B cell (primary cell): ENCODE measurements at regions not wholly inside any gene's neighbourhood (a gene's known extent, or its start where the extent isn't known, plus 50 kb on each side); places are given as distances from the start of the nearest gene placed in this dataset.

Experiments used
- ATAC-seq: fragments of 200-7000 bp; cut with Tn5 transposase; one replicate; pipeline ENCODE4 v1.10.0; 2021; ENCODE audit warnings: low read depth, mild to moderate bottlenecking, moderate number of reproducible peaks, moderate library complexity
- CTCF ChIA-PET: fragments of 350-600 bp; sonication (Branson Sonifier 250); formaldehyde crosslinking; loops from one replicate; lab custom pipeline; 2021; ENCODE audit warnings: antibody characterized with exemption, inconsistent platforms; lab: Charles Lee
- POLR2A ChIA-PET: fragments of 350-600 bp; sonication (Branson Sonifier 250); formaldehyde crosslinking; loops from one replicate; lab custom pipeline; 2021; ENCODE audit warnings: antibody characterized with exemption; lab: Charles Lee
- DNase-seq: peaks from one replicate; pipeline ENCODE4 v3.0.0; 2013
- H2AFZ ChIP-seq: 2 replicates; pipeline ENCODE4 v1.6.1; 2012; ENCODE audit warnings: mild to moderate bottlenecking, low read depth, low read length; ENCODE audit not compliant: insufficient read depth, poor library complexity, severe bottlenecking
- H3K27ac ChIP-seq, 2 donors: 1 replicate in 1 of 2; 2 replicates in 1 of 2; pipeline ENCODE4 v1.5.1; 2012 to 2013; ENCODE audit warnings: low read length in 2 of 2, mild to moderate bottlenecking in 2 of 2, moderate library complexity in 1 of 2
- H3K27me3 ChIP-seq, 4 experiments: fragments of 200-600 bp in 1 of 4; sonication (generic) in 1 of 4; replicated peaks in 1 of 4; 1 replicate in 2 of 4; 2 replicates in 2 of 4; pipeline versions ENCODE4 v1.6.1 to v1.7.0; 2013 to 2016; ENCODE audit warnings: low read length in 3 of 4, mild to moderate bottlenecking in 2 of 4, mixed read lengths in 1 of 4, moderate library complexity in 1 of 4; ENCODE audit not compliant: insufficient read depth in 4 of 4, control insufficient read depth in 3 of 4; ENCODE audit errors: control extremely low read depth in 1 of 4
- H3K36me3 ChIP-seq, 2 experiments: replicated peaks in 1 of 2; 1 replicate in 1 of 2; 2 replicates in 1 of 2; pipeline versions ENCODE4 v1.6.1 to v1.7.1; 2013; ENCODE audit warnings: low read length in 1 of 2; ENCODE audit not compliant: insufficient read depth in 2 of 2, control insufficient read depth in 1 of 2; ENCODE audit errors: control extremely low read depth in 1 of 2, extremely low read depth in 1 of 2
- H3K4me1 ChIP-seq, 2 donors: fragments of 200-600 bp in 1 of 2; sonication (generic) in 1 of 2; 1 replicate in 1 of 2; 2 replicates in 1 of 2; pipeline versions ENCODE4 v1.5.1 to v1.6.1; 2013 to 2017; ENCODE audit warnings: low read length in 2 of 2; ENCODE audit not compliant: control insufficient read depth in 2 of 2, insufficient read depth in 2 of 2
- H3K4me2 ChIP-seq: replicated peaks from 2 replicates; pipeline ENCODE3; 2012; ENCODE audit warnings: mild to moderate bottlenecking, low read depth, low read length; ENCODE audit not compliant: poor library complexity, severe bottlenecking
- H3K4me3 ChIP-seq, 5 experiments: fragments of 200-600 bp in 1 of 5; sonication (generic) in 1 of 5; 1 replicate in 3 of 5; 2 replicates in 2 of 5; pipeline versions ENCODE4 v1.5.1 to v1.7.0; 2011 to 2016; ENCODE audit warnings: low read length in 4 of 5, mild to moderate bottlenecking in 4 of 5, low read depth in 2 of 5, control low read depth in 1 of 5, moderate library complexity in 1 of 5; ENCODE audit not compliant: insufficient read depth in 1 of 5; ENCODE audit errors: control extremely low read depth in 1 of 5, extremely low read depth in 1 of 5
- H3K79me2 ChIP-seq: fragments of 200-600 bp; sonication (generic); one replicate; pipeline ENCODE4 v1.6.0; 2016; ENCODE audit warnings: low read length; ENCODE audit not compliant: control insufficient read depth, insufficient read depth
- H3K9ac ChIP-seq: fragments of 200-600 bp; sonication (generic); 2 replicates; pipeline ENCODE4 v1.6.1; 2017; ENCODE audit warnings: mild to moderate bottlenecking, low read length, moderate library complexity
- H3K9me3 ChIP-seq, 3 donors: one replicate each; pipeline versions ENCODE4 v1.6.1 to v1.7.1; 2013; ENCODE audit warnings: low read length in 2 of 3; ENCODE audit not compliant: control insufficient read depth in 2 of 3, insufficient read depth in 1 of 3; ENCODE audit errors: control extremely low read depth in 1 of 3
- H4K20me1 ChIP-seq: 2 replicates; pipeline ENCODE4 v1.6.0; 2012; ENCODE audit warnings: mild to moderate bottlenecking, low read length; ENCODE audit not compliant: insufficient read depth, control insufficient read depth, poor library complexity, severe bottlenecking
- H3K27ac Mint-ChIP-seq: one replicate; pipeline ENCODE4 v1.8.0; 2021; ENCODE audit warnings: mixed read lengths
- H3K27me3 Mint-ChIP-seq: one replicate; pipeline ENCODE4 v1.8.0; 2021; ENCODE audit warnings: mixed read lengths
- H3K4me1 Mint-ChIP-seq: one replicate; pipeline ENCODE4 v1.8.0; 2021; ENCODE audit warnings: mixed read lengths
- H3K4me3 Mint-ChIP-seq: one replicate; pipeline ENCODE4 v1.8.0; 2021; ENCODE audit warnings: mixed read lengths
- H3K9me3 Mint-ChIP-seq: one replicate; pipeline ENCODE4 v1.8.0; 2022; ENCODE audit warnings: mixed read lengths; ENCODE audit not compliant: insufficient read depth
- EZH2 ChIP-seq: IDR thresholded peaks from 2 replicates; pipeline ENCODE4 v1.6.1; 2012; ENCODE audit warnings: borderline replicate concordance, low read depth, mild to moderate bottlenecking, moderate library complexity, low read length; ENCODE audit not compliant: insufficient read depth, poor library complexity, severe bottlenecking
- WGBS: methylation state at CpG from one replicate; pipeline ENCODE4 v1.1.5; 2013; ENCODE audit warnings: missing lambda C conversion rate; ENCODE audit not compliant: insufficient coverage; 5-methylcytosine and 5-hydroxymethylcytosine counted together
- intact Hi-C: fragments of 100-400 bp; cut with micrococcal nuclease; formaldehyde crosslinking; loops from one replicate; pipeline ENCODE4 v1.10.0; 2022
- TF ChIP-seq, protein P1 (sequence below): fragments of 200-600 bp; IDR thresholded peaks from one replicate; pipeline ENCODE4 v1.8.0; 2022; ENCODE audit warnings: antibody characterized with exemption, mild to moderate bottlenecking

DNA sequence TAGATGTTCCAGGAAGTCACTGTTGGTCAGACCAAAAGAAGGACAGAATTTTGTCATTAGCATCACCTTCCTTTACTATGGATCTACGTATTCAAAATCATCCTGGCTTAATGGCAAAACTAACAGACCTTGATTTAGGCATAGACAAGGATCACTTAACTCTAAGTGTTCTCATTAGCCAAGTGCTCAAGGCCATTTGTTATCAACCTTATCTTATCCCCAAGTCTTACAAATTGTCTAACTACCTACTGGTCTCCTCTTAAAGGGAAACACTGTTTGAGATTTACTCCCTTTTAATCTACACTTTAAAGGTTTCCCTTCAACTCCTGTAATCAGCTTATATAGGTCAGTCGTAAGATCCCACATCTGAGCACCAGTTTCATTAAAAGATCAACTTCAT lies 1197.5 kb upstream of the C9orf72 start:
- WGBS, result 80% methylated on average over 1 of the region's 2 CpGs
- H3K79me2 ChIP-seq, result no peaks in the 10 kb centered on the region
- no peaks in the 10 kb centered on the region for H3K36me3 ChIP-seq
- H3K4me3 ChIP-seq, result no peak overlapping the region
- H3K9me3 ChIP-seq, result no peaks in the 10 kb centered on the region
- H3K9ac ChIP-seq, result no peak overlapping the region
- H3K4me3 Mint-ChIP-seq, result no peak overlapping the region
- intact Hi-C loops, result no loop called here
- H4K20me1 ChIP-seq, result no peaks in the 10 kb centered on the region
- ATAC-seq, result no peak
- no peak for DNase-seq
- H3K9me3 Mint-ChIP-seq, result no peaks in the 10 kb centered on the region
- H3K27me3 Mint-ChIP-seq, result no peaks in the 10 kb centered on the region
- no peak for TF ChIP-seq EZH2
- TF ChIP-seq, protein P1, sequence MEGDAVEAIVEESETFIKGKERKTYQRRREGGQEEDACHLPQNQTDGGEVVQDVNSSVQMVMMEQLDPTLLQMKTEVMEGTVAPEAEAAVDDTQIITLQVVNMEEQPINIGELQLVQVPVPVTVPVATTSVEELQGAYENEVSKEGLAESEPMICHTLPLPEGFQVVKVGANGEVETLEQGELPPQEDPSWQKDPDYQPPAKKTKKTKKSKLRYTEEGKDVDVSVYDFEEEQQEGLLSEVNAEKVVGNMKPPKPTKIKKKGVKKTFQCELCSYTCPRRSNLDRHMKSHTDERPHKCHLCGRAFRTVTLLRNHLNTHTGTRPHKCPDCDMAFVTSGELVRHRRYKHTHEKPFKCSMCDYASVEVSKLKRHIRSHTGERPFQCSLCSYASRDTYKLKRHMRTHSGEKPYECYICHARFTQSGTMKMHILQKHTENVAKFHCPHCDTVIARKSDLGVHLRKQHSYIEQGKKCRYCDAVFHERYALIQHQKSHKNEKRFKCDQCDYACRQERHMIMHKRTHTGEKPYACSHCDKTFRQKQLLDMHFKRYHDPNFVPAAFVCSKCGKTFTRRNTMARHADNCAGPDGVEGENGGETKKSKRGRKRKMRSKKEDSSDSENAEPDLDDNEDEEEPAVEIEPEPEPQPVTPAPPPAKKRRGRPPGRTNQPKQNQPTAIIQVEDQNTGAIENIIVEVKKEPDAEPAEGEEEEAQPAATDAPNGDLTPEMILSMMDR, result no peak
- H3K4me1 ChIP-seq, result no peaks in the 10 kb centered on the region
- no peak overlapping the region for H2AFZ ChIP-seq
- no peak overlapping the region for H3K27ac Mint-ChIP-seq
- ChIA-PET POLR2A (interaction anchor here (0.6 kb wide), 1 partner anchor 710 kb away, joined by 3 read pairs; no protein-coding TSS in a partner anchor), CTCF (no interaction called here)
- no peaks in the 10 kb centered on the region for H3K27me3 ChIP-seq
- H3K4me2 ChIP-seq, result no peak overlapping the region
- H3K27ac ChIP-seq, result no peak overlapping the region
- H3K4me1 Mint-ChIP-seq, result no peaks in the 10 kb centered on the region

- Histone ChIP-seq H3K9me3 (no peaks in the 10 kb centered on the region), H2AFZ (no peak overlapping the region), H3K36me3 (no peaks in the 10 kb centered on the region), H3K79me2 (no peaks in the 10 kb centered on the region), H3K27me3 (no peaks in the 10 kb centered on the region), H3K4me1 (no peaks in the 10 kb centered on the region), H3K4me2 (no peak overlapping the region), H3K27ac (no peak overlapping the region), H4K20me1 (no peaks in the 10 kb centered on the region), H3K4me3 (no peak overlapping the region), H3K9ac (no peak overlapping the region)
- Mint-ChIP-seq H3K27me3 (no peaks in the 10 kb centered on the region), H3K27ac (no peak overlapping the region), H3K9me3 (no peaks in the 10 kb centered on the region), H3K4me3 (no peak overlapping the region), H3K4me1 (no peaks in the 10 kb centered on the region)
- ChIA-PET CTCF (interaction anchor here (0.6 kb wide), 1 partner anchor 1353 kb away, joined by 3 read pairs; no protein-coding TSS in a partner anchor), POLR2A (no interaction called here)
- DNase-seq, result no peak
- intact Hi-C loops, result no loop called here
- no peak for TF ChIP-seq EZH2
- TF ChIP-seq, protein P1, result no peak
- no peak for ATAC-seq
- WGBS, result 60% methylated on average over 4 of the region's 8 CpGs
Observed at GRCh38 chr9:28774433-28775235, 1201.4 kb upstream of the C9orf72 start.
